CD14-positive monocyte (primary cell): ENCODE measurements at regions not wholly inside any gene's neighbourhood (a gene's known extent, or its start where the extent isn't known, plus 50 kb on each side); places are given as distances from the start of the nearest gene placed in this dataset.

Experiments
- DNase-seq, 3 donors: peaks; one replicate each; pipeline ENCODE4 v3.0.0-alpha.2; 2011 to 2022
- H2AFZ ChIP-seq: 2 replicates; pipeline ENCODE4 v1.6.0; 2012; ENCODE audit warnings: mild to moderate bottlenecking, low read depth, low read length, inconsistent platforms; ENCODE audit not compliant: insufficient read depth, poor library complexity, severe bottlenecking
- H3K27ac ChIP-seq, 2 donors: 1 replicate in 1 of 2; 2 replicates in 1 of 2; pipeline ENCODE4 v1.5.1; 2012 to 2013; ENCODE audit warnings: low read length in 2 of 2, control low read depth in 1 of 2, inconsistent platforms in 1 of 2, low read depth in 1 of 2, mild to moderate bottlenecking in 1 of 2
- H3K27me3 ChIP-seq, 2 donors: one replicate each; pipeline versions ENCODE4 v1.6.0 to v1.6.1; 2011 to 2013; ENCODE audit warnings: low read length in 2 of 2; ENCODE audit not compliant: control insufficient read depth in 2 of 2, insufficient read depth in 2 of 2
- H3K36me3 ChIP-seq, 2 donors: replicated peaks in 1 of 2; 1 replicate in 1 of 2; 2 replicates in 1 of 2; pipeline versions ENCODE4 v1.5.1 to v1.6.1; 2012 to 2013; ENCODE audit warnings: low read length in 2 of 2, control low read depth in 1 of 2, inconsistent platforms in 1 of 2, mild to moderate bottlenecking in 1 of 2; ENCODE audit not compliant: insufficient read depth in 2 of 2, control insufficient read depth in 1 of 2
- H3K4me1 ChIP-seq, 2 donors: 1 replicate in 1 of 2; 2 replicates in 1 of 2; pipeline versions ENCODE4 v1.5.1 to v1.6.1; 2012 to 2013; ENCODE audit warnings: low read length in 2 of 2, control low read depth in 1 of 2, inconsistent platforms in 1 of 2, mild to moderate bottlenecking in 1 of 2, moderate library complexity in 1 of 2; ENCODE audit not compliant: insufficient read depth in 2 of 2, control insufficient read depth in 1 of 2
- H3K4me2 ChIP-seq: replicated peaks from 2 replicates; pipeline ENCODE3; 2012; ENCODE audit warnings: low read length, moderate library complexity, mild to moderate bottlenecking; ENCODE audit not compliant: poor library complexity, severe bottlenecking; ENCODE audit errors: extremely low read depth
- H3K4me3 ChIP-seq, 3 experiments: fragments of 200-600 bp in 1 of 3; sonication (generic) in 1 of 3; replicated peaks in 1 of 3; 1 replicate in 2 of 3; 2 replicates in 1 of 3; pipeline ENCODE4 v1.5.1; 2011 to 2013; ENCODE audit warnings: low read length in 3 of 3, mild to moderate bottlenecking in 3 of 3, control low read depth in 2 of 3, low read depth in 2 of 3, inconsistent platforms in 1 of 3, moderate library complexity in 1 of 3
- H3K79me2 ChIP-seq: 2 replicates; pipeline ENCODE4 v1.6.0; 2012; ENCODE audit warnings: mild to moderate bottlenecking, control low read depth, inconsistent platforms, low read length, moderate library complexity; ENCODE audit not compliant: insufficient read depth
- H3K9ac ChIP-seq: 2 replicates; pipeline ENCODE4 v1.6.0; 2017; ENCODE audit warnings: low read length, mild to moderate bottlenecking; ENCODE audit not compliant: insufficient read depth, poor library complexity, severe bottlenecking
- H3K9me3 ChIP-seq, 2 donors: replicated peaks in 1 of 2; 1 replicate in 1 of 2; 2 replicates in 1 of 2; pipeline versions ENCODE4 v1.5.1 to v1.6.1; 2012 to 2013; ENCODE audit warnings: low read length in 2 of 2, control low read depth in 1 of 2; ENCODE audit not compliant: control insufficient read depth in 1 of 2, insufficient read depth in 1 of 2
- H4K20me1 ChIP-seq: 2 replicates; pipeline ENCODE4 v1.6.0; 2012; ENCODE audit warnings: mild to moderate bottlenecking, low read length, control low read depth, moderate library complexity; ENCODE audit not compliant: insufficient read depth
- H3K27ac Mint-ChIP-seq, 7 donors: one replicate each; pipeline ENCODE4 v1.8.0; 2020; ENCODE audit warnings: mild to moderate bottlenecking in 7 of 7, mixed read lengths in 7 of 7, moderate library complexity in 6 of 7, inconsistent platforms in 2 of 7
- H3K27me3 Mint-ChIP-seq, 3 donors: one replicate each; pipeline ENCODE4 v1.8.0; 2021 to 2022; ENCODE audit warnings: low read depth in 3 of 3, mild to moderate bottlenecking in 3 of 3, mixed read lengths in 3 of 3, moderate library complexity in 3 of 3, inconsistent platforms in 1 of 3
- H3K36me3 Mint-ChIP-seq, 2 donors: one replicate each; pipeline ENCODE4 v1.8.0; 2020; ENCODE audit warnings: mixed read lengths in 2 of 2, inconsistent platforms in 1 of 2, mild to moderate bottlenecking in 1 of 2
- H3K4me1 Mint-ChIP-seq: one replicate; pipeline ENCODE4 v1.8.0; 2020; ENCODE audit warnings: mild to moderate bottlenecking, mixed read lengths
- H3K4me3 Mint-ChIP-seq, 2 donors: one replicate each; pipeline ENCODE4 v1.8.0; 2020; ENCODE audit warnings: mild to moderate bottlenecking in 2 of 2, mixed read lengths in 2 of 2, moderate library complexity in 1 of 2
- H3K9me3 Mint-ChIP-seq, 7 donors: one replicate each; pipeline ENCODE4 v1.8.0; 2020 to 2022; ENCODE audit warnings: mixed read lengths in 7 of 7, mild to moderate bottlenecking in 6 of 7, moderate library complexity in 6 of 7, inconsistent platforms in 2 of 7
- CTCF ChIP-seq: fragments of 200-600 bp; IDR thresholded peaks from one replicate; pipeline ENCODE4 v1.8.0; 2022; ENCODE audit warnings: antibody characterized with exemption, mild to moderate bottlenecking
- WGBS: methylation state at CpG from one replicate; pipeline ENCODE4 v1.1.5; 2013; ENCODE audit warnings: missing lambda C conversion rate; ENCODE audit not compliant: insufficient coverage; 5-methylcytosine and 5-hydroxymethylcytosine counted together
- intact Hi-C, 2 donors: fragments of 100-400 bp; cut with micrococcal nuclease; formaldehyde crosslinking; loops; one replicate each; pipeline versions ENCODE4 v1.15.0 to v1.15.1; 2023

GRCh38 chr16:17835118-17835876 lies 364.5 kb upstream of the XYLT1 start:
- no peaks in the 10 kb centered on the region for H4K20me1 ChIP-seq
- H3K79me2 ChIP-seq = no peaks in the 10 kb centered on the region
- no peaks in the 10 kb centered on the region for H3K27me3 ChIP-seq
- Mint-ChIP-seq H3K36me3 (no peaks in the 10 kb centered on the region), H3K9me3 (peaks cover 0 to 2% (median 0%) of the 10 kb centered on the region in 7 donors), H3K4me3 (no peak overlapping the region), H3K27ac (no peak overlapping the region), H3K4me1 (no peaks in the 10 kb centered on the region), H3K27me3 (peaks cover 0 to 2% (median 0%) of the 10 kb centered on the region in 3 donors)
- intact Hi-C loops = no loop called here
- WGBS = 58% methylated on average over 2 of the region's 4 CpGs
- no peaks in the 10 kb centered on the region for H3K9me3 ChIP-seq
- no peaks in the 10 kb centered on the region for H3K36me3 ChIP-seq
- TF ChIP-seq CTCF = no peak
- no peak overlapping the region for H3K27ac ChIP-seq
- H3K4me3 ChIP-seq = no peak overlapping the region
- no peak overlapping the region for H3K9ac ChIP-seq
- H2AFZ ChIP-seq = no peak overlapping the region
- H3K4me1 ChIP-seq = no peaks in the 10 kb centered on the region
- no peak for DNase-seq
- H3K4me2 ChIP-seq = no peak overlapping the region

DNA sequence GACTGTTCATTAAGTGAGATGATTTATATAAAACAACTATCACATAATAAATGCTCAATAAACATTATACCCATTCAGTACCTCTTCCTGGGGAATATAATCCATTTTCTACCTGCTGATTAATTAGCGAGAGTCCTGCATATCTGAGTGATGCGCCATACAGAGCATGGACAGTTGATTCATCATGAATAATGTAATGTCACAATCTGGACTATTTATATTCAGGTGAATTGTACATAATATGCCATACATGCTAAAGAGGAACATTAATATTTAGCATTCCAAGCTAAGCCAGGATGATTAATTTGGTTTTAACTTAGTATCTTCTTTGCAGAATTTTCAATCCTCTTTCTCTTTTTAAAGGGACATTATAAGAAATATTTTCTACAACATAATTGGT lies 362.0 kb upstream of the XYLT1 start:
- Mint-ChIP-seq H3K4me1 (no peaks in the 10 kb centered on the region), H3K27me3 (no peaks in the 10 kb centered on the region)
- no peak for TF ChIP-seq CTCF

More for the DNA sequence above, 362.0 kb upstream of the XYLT1 start:
- no peaks in the 10 kb centered on the region for H4K20me1 ChIP-seq
- intact Hi-C loops = no loop called here
- H3K9ac ChIP-seq = no peak overlapping the region
- no peak overlapping the region for H2AFZ ChIP-seq
- DNase-seq = no peak
- no peak overlapping the region for H3K4me3 ChIP-seq
- H3K27ac ChIP-seq = no peak overlapping the region
- no peak overlapping the region for H3K4me3 Mint-ChIP-seq
- no peak overlapping the region for H3K27ac Mint-ChIP-seq
- no peaks in the 10 kb centered on the region for H3K36me3 ChIP-seq
- H3K9me3 ChIP-seq = no peaks in the 10 kb centered on the region
- H3K4me2 ChIP-seq = no peak overlapping the region
- H3K36me3 Mint-ChIP-seq = no peaks in the 10 kb centered on the region
- H3K4me1 ChIP-seq = no peaks in the 10 kb centered on the region
- WGBS = no CpG with 5 or more reads among the region's 2 CpGs
- no peaks in the 10 kb centered on the region for H3K79me2 ChIP-seq
- no peaks in the 10 kb centered on the region for H3K27me3 ChIP-seq
- H3K9me3 Mint-ChIP-seq = peaks cover 0 to 2% (median 0%) of the 10 kb centered on the region in 7 donors
